ENCODE measurements at regions not wholly inside any gene's neighbourhood (a gene's known extent, or its start where the extent isn't known, plus 50 kb on each side); places are given as distances from the start of the nearest gene placed in this dataset.

- no peaks in the 10 kb centered on the region for H3K9me2 ChIP-seq (replicated peaks; ENCODE audit: low read depth, low read length)
- H3K4me2 ChIP-seq (ENCODE audit: low read depth, low read length, poor library complexity, severe bottlenecking) = no peak overlapping the region
- no peaks in the 10 kb centered on the region for H3K4me1 ChIP-seq (ENCODE audit: insufficient read depth, low read length, poor library complexity, severe bottlenecking)
- no peak for TF ChIP-seq CTCF (conservative IDR thresholded peaks at IDR 0.05; ENCODE audit: low read length)
- no peak for TF ChIP-seq EZH2phosphoT487 (IDR thresholded peaks at IDR 0.05; ENCODE audit: borderline replicate concordance)
- H3K9ac ChIP-seq (ENCODE audit: low read depth, low read length, poor library complexity, severe bottlenecking) = no peak overlapping the region
- no peaks in the 10 kb centered on the region for H3K27me3 ChIP-seq (ENCODE audit: insufficient read depth, low read length, poor library complexity, severe bottlenecking)
- no peaks in the 10 kb centered on the region for H3F3A ChIP-seq (ENCODE audit: low read depth)
- no peaks in the 10 kb centered on the region for H3K79me2 ChIP-seq (ENCODE audit: insufficient read depth, low read length)
- H2AFZ ChIP-seq (ENCODE audit: low read length) = no peak overlapping the region
- H3K4me3 ChIP-seq (ENCODE audit: low read length, poor library complexity, severe bottlenecking) = no peak overlapping the region
- H4K20me1 ChIP-seq (ENCODE audit: insufficient read depth, low read length, poor library complexity, severe bottlenecking) = no peaks in the 10 kb centered on the region
- H3K36me3 ChIP-seq (ENCODE audit: insufficient read depth, low read length) = no peaks in the 10 kb centered on the region
- H3K9me3 ChIP-seq (ENCODE audit: insufficient read depth, low read depth, low read length) = no peaks in the 10 kb centered on the region
Measured at GRCh38 chr4:22910200-22910599, 217.5 kb downstream of the GBA3 start.

- no peak overlapping the region for H3K4me2 ChIP-seq (ENCODE audit: low read depth, low read length, poor library complexity, severe bottlenecking)
- no peaks in the 10 kb centered on the region for H3K27me3 ChIP-seq (ENCODE audit: insufficient read depth, low read length, poor library complexity, severe bottlenecking)
- TF ChIP-seq CTCF (conservative IDR thresholded peaks at IDR 0.05; ENCODE audit: low read length) = no peak
- no peak for TF ChIP-seq EZH2phosphoT487 (IDR thresholded peaks at IDR 0.05; ENCODE audit: borderline replicate concordance)
- no peaks in the 10 kb centered on the region for H3K9me2 ChIP-seq (replicated peaks; ENCODE audit: low read depth, low read length)
- no peak overlapping the region for H2AFZ ChIP-seq (ENCODE audit: low read length)
- H3K4me3 ChIP-seq (ENCODE audit: low read length, poor library complexity, severe bottlenecking) = no peak overlapping the region
- H3F3A ChIP-seq (ENCODE audit: low read depth) = no peaks in the 10 kb centered on the region
- H3K36me3 ChIP-seq (ENCODE audit: insufficient read depth, low read length) = no peaks in the 10 kb centered on the region
- no peaks in the 10 kb centered on the region for H3K4me1 ChIP-seq (ENCODE audit: insufficient read depth, low read length, poor library complexity, severe bottlenecking)
- H3K9me3 ChIP-seq (ENCODE audit: insufficient read depth, low read depth, low read length) = no peaks in the 10 kb centered on the region
- no peaks in the 10 kb centered on the region for H4K20me1 ChIP-seq (ENCODE audit: insufficient read depth, low read length, poor library complexity, severe bottlenecking)
- no peaks in the 10 kb centered on the region for H3K79me2 ChIP-seq (ENCODE audit: insufficient read depth, low read length)
- H3K9ac ChIP-seq (ENCODE audit: low read depth, low read length, poor library complexity, severe bottlenecking) = no peak overlapping the region
Measured at GRCh38 chr4:22906045-22906444, 213.3 kb downstream of the GBA3 start.

- H3K9me3 ChIP-seq (ENCODE audit: insufficient read depth, low read depth, low read length) = no peaks in the 10 kb centered on the region
- H3K4me2 ChIP-seq (ENCODE audit: low read depth, low read length, poor library complexity, severe bottlenecking) = no peak overlapping the region
- no peaks in the 10 kb centered on the region for H3K79me2 ChIP-seq (ENCODE audit: insufficient read depth, low read length)
- no peaks in the 10 kb centered on the region for H3K4me1 ChIP-seq (ENCODE audit: insufficient read depth, low read length, poor library complexity, severe bottlenecking)
- no peak overlapping the region for H2AFZ ChIP-seq (ENCODE audit: low read length)
- H3K36me3 ChIP-seq (ENCODE audit: insufficient read depth, low read length) = no peaks in the 10 kb centered on the region
- no peak overlapping the region for H3K9ac ChIP-seq (ENCODE audit: low read depth, low read length, poor library complexity, severe bottlenecking)
- no peaks in the 10 kb centered on the region for H3K27me3 ChIP-seq (ENCODE audit: insufficient read depth, low read length, poor library complexity, severe bottlenecking)
- no peak overlapping the region for H3K4me3 ChIP-seq (ENCODE audit: low read length, poor library complexity, severe bottlenecking)
- no peaks in the 10 kb centered on the region for H4K20me1 ChIP-seq (ENCODE audit: insufficient read depth, low read length, poor library complexity, severe bottlenecking)
- no peak for TF ChIP-seq EZH2phosphoT487 (IDR thresholded peaks at IDR 0.05; ENCODE audit: borderline replicate concordance)
- TF ChIP-seq CTCF (conservative IDR thresholded peaks at IDR 0.05; ENCODE audit: low read length) = no peak
- no peaks in the 10 kb centered on the region for H3K9me2 ChIP-seq (replicated peaks; ENCODE audit: low read depth, low read length)
- H3F3A ChIP-seq (ENCODE audit: low read depth) = no peaks in the 10 kb centered on the region
Measured at GRCh38 chr4:22903913-22904312, 211.2 kb downstream of the GBA3 start.
